SIG-M5 treated with dmso at 0.1 percent for 504 hours (cell line): ENCODE measurements at regions not wholly inside any gene's neighbourhood (a gene's known extent, or its start where the extent isn't known, plus 50 kb on each side); places are given as distances from the start of the nearest gene placed in this dataset.

Source experiments
- DNase-seq: peaks from one replicate; lab custom pipeline; 2025; ENCODE audit not compliant: unreplicated experiment; lab: John Stamatoyannopoulos, UW

- no peak for DNase-seq
Measured at GRCh38 chr21:19776076-19776475, 1222.1 kb upstream of the NCAM2 start.

DNA sequence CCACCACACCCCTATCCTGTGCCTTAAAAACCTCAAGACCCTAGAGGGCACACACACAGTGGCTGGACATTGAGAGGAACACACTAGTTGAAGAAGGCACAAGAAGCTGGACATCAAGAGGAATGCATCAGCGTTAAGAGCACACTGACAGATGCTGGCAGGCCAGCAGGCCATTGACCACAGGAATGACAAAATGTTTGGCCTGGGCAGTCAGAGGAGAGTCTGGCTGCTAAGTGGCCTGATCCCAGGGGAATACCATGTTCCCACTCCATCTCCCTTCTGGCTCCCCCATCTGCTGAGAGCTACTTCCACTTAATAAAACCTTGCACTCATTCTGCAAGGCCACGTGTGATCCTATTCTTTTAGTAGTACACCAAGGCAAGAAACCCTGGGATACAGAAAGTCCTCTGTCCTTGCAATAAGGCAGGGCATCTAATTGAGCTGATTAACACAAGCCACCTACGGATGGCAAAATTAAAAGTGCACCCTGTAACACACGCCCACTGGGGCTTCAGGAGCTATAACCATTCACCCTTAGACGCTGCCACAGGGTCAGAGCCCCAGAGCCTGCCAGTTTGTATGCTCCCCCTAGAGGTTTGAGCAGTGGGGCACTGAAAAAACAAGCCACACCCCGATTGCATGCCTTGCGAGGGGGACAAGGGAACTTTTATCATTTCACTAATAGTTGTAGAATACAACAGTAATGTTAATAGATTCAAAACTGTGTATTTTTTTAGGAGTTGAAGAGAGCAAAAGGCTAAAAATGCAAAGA lies 1216.1 kb upstream of the NCAM2 start:
- no peak for DNase-seq

DNA sequence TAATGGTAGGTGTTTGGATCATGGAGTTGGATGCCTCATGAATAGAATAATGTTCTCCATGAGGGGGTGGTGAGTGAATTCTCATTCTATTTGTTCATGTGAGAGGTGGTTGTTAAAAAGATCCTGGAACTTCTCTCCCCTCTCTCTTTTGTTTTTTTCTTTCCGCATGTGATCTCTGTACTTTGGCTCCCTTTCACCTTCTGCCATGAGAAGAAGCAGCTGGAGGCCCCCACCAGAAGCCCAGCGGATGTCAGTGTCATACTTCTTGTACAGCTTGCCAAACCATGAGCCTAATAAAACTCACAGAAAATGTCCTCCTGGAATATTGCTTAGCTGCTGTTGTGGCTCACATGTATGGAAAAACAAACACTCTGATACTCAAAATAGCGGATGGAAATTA lies 1212.3 kb upstream of the NCAM2 start:
- no peak for DNase-seq

DNA sequence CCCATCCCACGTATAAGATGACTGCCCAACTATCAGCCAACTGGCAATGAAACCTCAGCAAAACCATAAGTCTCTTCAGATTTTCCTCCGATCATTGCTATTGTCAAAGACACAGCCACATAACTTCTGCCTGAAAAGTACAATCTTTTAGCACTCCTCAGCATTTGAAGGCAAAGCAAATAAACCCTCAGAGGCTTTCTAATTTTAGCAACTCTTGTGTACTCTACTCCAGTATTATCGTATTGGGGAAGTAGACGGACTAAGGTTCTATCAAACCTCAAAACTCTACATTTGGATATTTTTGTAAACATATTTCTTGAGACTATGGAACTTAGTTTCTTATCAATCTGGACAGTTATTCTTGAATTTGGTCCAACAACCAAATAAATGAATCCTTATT lies 1206.2 kb upstream of the NCAM2 start:
- no peak for DNase-seq

GRCh38 chr21:19807201-19807600 lies 1191.0 kb upstream of the NCAM2 start:
- no peak for DNase-seq

- DNase-seq, result no peak
Measured at GRCh38 chr21:19810779-19811178, 1187.4 kb upstream of the NCAM2 start.

DNA sequence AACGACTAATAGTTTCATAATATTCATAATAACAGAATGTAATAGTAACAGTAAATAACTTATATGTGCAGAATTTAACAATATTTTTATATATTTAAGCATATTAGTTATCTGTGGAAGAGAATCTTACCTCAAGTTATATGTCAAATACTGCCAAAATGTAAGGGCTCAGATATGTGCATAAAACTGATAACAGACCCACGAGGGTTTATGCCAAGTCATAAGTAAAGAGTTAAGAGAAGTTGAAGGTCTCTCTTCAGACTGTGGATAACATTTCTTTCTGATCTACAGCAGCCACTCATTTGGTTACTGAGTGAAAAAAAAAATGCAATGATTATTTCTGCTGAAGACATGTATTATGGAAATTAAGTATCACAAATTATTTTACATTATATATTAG lies 1167.8 kb upstream of the NCAM2 start:
- DNase-seq, result no peak

GRCh38 chr21:19832551-19832950 lies 1165.7 kb upstream of the NCAM2 start:
- DNase-seq, result no peak

DNA sequence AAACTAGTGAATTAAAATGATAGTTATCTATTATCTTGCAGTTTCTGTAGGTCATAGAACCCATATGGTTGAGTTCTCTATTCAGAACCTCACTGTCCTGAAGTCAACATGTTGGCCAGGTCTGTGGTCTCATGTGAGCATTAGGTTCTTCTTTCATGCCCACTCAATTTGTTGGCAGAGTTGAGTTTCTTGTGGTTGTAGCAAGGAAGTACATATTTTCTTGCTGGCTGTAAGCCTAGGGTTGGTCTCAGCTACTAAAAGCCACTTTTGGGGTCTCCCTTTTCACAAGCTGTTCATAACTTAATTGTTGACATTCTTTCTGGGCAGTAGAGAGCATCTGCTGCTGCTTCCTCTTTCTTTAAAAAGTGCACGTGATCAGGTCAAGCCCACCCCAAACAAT lies 1165.1 kb upstream of the NCAM2 start:
- no peak for DNase-seq

- no peak for DNase-seq
Measured at GRCh38 chr21:19842601-19843000, 1155.6 kb upstream of the NCAM2 start.

DNA sequence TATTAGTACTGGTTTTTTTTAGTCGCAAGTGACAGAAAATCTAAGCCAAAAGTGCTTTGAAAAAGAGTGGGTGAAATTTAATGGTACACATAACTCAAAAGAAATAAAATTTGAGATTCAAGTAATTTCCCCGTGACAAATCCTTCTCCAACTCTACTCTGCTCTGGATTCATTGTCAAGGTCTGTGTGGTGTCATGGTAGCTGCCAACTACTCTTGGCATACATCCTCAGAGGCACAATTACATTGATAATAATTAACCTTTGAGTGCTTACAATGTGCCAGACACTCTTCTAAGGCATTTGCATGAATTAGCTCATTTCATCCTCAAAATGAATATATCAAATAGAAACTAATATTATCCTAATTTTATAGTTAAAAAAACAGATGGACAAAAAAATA lies 1153.9 kb upstream of the NCAM2 start:
- DNase-seq, result no peak

- DNase-seq, result no peak
Measured at GRCh38 chr21:19850157-19850556, 1148.1 kb upstream of the NCAM2 start.

DNA sequence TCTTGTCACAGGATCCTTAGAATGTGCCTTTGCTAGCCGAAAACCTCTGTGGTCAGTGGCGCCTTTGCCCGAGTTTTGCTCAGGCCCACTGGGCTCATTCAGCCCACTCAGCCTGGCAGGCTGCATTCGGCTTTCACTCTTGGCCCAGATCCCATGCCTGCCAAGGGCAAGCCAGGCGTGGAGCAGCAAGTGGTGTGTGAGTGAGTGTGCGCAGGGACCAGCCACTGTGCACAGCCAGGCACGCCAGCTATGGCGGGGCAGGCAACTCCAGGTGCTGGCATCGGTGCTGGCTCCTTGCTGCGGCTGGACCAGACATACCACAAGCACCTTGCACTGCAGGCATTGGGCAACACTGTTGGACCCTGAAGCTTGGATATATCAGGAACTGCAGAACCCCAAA lies 1145.1 kb upstream of the NCAM2 start:
- DNase-seq, result no peak

GRCh38 chr21:19853709-19854575 lies 1144.3 kb upstream of the NCAM2 start:
- DNase-seq, result no peak

DNA sequence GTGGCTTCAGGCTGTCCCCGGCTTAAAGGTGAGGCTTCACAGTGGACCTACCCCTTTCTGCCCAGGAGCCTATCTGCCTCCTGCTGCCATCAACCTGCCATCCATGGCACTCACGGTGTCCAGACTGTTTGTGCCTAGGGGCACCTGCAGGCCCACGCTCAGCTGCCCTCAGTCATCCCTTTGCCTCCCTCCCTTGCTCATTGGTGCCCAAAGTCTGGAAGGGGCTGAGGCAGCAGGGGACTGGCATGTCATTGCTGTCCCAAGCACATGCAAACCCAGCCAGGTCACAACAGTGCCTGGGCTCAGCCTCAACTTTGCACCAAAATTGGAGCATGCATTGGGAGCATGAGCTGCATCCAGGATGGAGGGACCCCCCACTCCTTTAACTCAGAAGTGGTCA lies 1142.7 kb upstream of the NCAM2 start:
- no peak for DNase-seq

DNA sequence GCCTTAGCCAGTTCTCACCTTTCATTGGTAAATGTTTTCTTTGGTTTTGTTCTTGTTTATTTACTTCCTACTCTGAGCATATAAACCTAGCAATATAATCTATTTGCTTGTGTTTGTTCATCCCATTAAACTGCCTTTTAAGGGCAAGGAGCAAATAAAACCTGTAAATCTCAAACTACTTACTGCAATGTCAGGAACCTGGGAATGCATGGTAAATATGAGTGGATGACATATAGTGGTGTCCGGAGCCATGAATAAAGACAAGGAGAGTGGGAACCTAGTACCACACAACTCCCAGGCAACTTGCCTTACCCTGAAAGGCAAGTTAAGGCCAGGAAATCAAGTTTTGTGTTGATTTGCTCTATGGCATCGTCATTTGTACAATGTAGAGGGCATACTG lies 1133.7 kb upstream of the NCAM2 start:
- DNase-seq, result no peak

- no peak for DNase-seq
Measured at GRCh38 chr21:19870682-19871081, 1127.5 kb upstream of the NCAM2 start.

- no peak for DNase-seq
Measured at GRCh38 chr21:19874521-19874920, 1123.7 kb upstream of the NCAM2 start.

- DNase-seq, result no peak
Measured at GRCh38 chr21:19878133-19878532, 1120.1 kb upstream of the NCAM2 start.

DNA sequence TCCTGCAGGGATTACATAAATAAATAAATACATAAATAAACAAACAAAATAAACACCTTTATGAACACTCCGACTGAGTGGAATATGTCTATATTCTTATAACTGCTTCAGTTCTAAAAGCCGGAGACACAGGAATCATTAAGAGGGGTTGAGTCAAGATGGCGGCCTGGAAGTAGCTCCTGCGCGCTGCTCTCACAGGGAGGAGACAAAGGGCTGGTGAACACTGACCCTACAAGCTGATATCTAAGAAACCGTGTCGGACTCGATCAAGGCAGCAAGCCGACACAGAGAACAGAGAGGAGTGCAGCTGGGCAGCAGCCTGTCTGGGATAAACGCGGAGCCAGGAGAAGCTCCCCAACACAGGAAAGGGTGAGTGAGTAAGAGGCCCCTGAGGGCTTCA lies 1098.6 kb upstream of the NCAM2 start:
- no peak for DNase-seq

DNA sequence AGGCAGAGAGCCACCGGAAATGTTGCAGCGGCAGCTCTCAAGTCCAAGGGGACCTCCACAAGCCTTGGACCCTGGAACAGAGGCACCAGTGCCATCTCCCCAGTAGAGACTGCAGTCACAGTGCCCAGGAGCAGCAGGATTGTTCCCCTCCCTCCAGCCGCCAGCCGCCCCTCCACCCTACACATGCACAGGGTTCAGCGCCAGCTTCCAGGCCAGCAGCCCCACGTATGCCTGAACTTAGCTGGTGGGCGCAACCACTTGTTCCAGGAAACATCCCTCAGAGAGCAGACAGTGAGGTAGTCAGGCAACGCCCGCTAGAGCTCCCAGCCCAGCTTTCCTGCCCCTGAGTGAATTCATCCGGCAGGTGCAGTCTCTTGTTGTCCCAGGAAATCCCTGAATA lies 1098.1 kb upstream of the NCAM2 start:
- no peak for DNase-seq

DNA sequence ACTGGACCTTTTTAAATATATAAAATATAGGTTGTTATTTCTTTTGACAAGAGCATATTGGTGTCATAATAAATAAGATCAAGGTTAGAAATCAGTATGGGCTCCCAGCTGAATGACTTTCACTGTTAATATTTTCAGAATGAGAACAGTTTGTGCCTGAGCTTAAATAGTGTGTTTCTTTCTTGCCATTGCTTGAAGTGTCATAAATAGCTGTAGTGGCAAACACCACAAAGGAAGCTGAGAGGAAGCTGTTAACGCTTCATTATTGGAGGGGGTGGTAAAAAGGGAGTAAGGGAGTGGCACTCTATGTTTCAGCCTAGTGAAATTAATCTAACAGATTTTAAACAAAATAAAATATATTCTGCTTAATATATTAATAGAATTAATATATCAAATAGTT lies 1089.8 kb upstream of the NCAM2 start:
- no peak for DNase-seq
